SU-DHL-6 (cell line): ENCODE measurements at regions not wholly inside any gene's neighbourhood (a gene's known extent, or its start where the extent isn't known, plus 50 kb on each side); places are given as distances from the start of the nearest gene placed in this dataset.

Experiments used
- H2AFZ ChIP-seq: fragments of 200-600 bp; sonication (generic); 2 replicates; pipeline ENCODE4 v1.6.1; 2014; ENCODE audit warnings: low read depth, mild to moderate bottlenecking, moderate library complexity, mixed read lengths, antibody characterized with exemption, low read length; ENCODE audit not compliant: severe bottlenecking
- H3F3A ChIP-seq: fragments of 200-600 bp; shearing (Covaris generic); 2 replicates; pipeline ENCODE4 v1.6.0; 2016; ENCODE audit warnings: antibody characterized with exemption, mild to moderate bottlenecking; ENCODE audit not compliant: insufficient read depth
- H3K27ac ChIP-seq: fragments of 200-600 bp; sonication (generic); 2 replicates; pipeline ENCODE4 v1.5.1; 2016; ENCODE audit warnings: low read depth, mild to moderate bottlenecking, low read length, moderate library complexity, mixed read lengths
- H3K27me3 ChIP-seq: fragments of 200-600 bp; sonication (generic), shearing (Covaris generic); 2 replicates; pipeline ENCODE4 v1.6.0; 2014; ENCODE audit warnings: mild to moderate bottlenecking, low read length
- H3K36me3 ChIP-seq: fragments of 200-600 bp; sonication (generic); 2 replicates; pipeline ENCODE4 v1.6.1; 2014; ENCODE audit warnings: mild to moderate bottlenecking, low read length, mixed read lengths
- H3K4me2 ChIP-seq: fragments of 300-600, 200-600 bp; shearing (Covaris generic), sonication (generic); 2 replicates; pipeline ENCODE4 v1.6.0; 2014; ENCODE audit warnings: low read length, low read depth, mild to moderate bottlenecking; ENCODE audit not compliant: poor library complexity, severe bottlenecking
- H3K4me3 ChIP-seq: fragments of 200-600 bp; sonication (generic); 2 replicates; pipeline ENCODE4 v1.5.1; 2014; ENCODE audit warnings: antibody characterized with exemption, low read length, mild to moderate bottlenecking, mixed read lengths; ENCODE audit not compliant: insufficient read depth, poor library complexity, severe bottlenecking
- H3K79me2 ChIP-seq: fragments of 200-600 bp; sonication (generic); 2 replicates; pipeline ENCODE4 v1.6.1; 2014; ENCODE audit warnings: mild to moderate bottlenecking, low read length, moderate library complexity; ENCODE audit not compliant: insufficient read depth
- H3K9ac ChIP-seq: fragments of 200-600 bp; sonication (generic); 2 replicates; pipeline ENCODE4 v1.7.0; 2014; ENCODE audit warnings: mild to moderate bottlenecking, low read length
- H3K9me2 ChIP-seq: fragments of 200-600 bp; sonication (generic); replicated peaks from 2 replicates; pipeline ENCODE4 v1.6.1; 2014; ENCODE audit warnings: low read length; ENCODE audit not compliant: insufficient read depth
- H3K9me3 ChIP-seq: fragments of 200-600 bp; sonication (generic); 2 replicates; pipeline ENCODE4 v1.6.1; 2014; ENCODE audit warnings: low read length, mixed read lengths; ENCODE audit not compliant: insufficient read depth
- H4K20me1 ChIP-seq: fragments of 200-600 bp; sonication (generic); 2 replicates; pipeline ENCODE4 v1.6.1; 2014; ENCODE audit warnings: low read depth, mild to moderate bottlenecking, antibody characterized with exemption, low read length, moderate library complexity, mixed read lengths
- EZH2phosphoT487 ChIP-seq: fragments of 200-600 bp; sonication (generic), shearing (Covaris generic); conservative IDR thresholded peaks from 2 replicates; pipeline ENCODE4 v1.6.1; 2018; ENCODE audit warnings: mild to moderate bottlenecking, antibody characterized with exemption, low read length, moderate library complexity, mixed read lengths
- TF ChIP-seq, protein P1 (sequence below): fragments of 200-600 bp; sonication (generic); IDR thresholded peaks from one replicate; pipeline ENCODE4 v1.5.1; 2017; ENCODE audit warnings: antibody characterized with exemption, mild to moderate bottlenecking, low read length, moderate library complexity; ENCODE audit not compliant: insufficient read depth, poor library complexity, severe bottlenecking

DNA sequence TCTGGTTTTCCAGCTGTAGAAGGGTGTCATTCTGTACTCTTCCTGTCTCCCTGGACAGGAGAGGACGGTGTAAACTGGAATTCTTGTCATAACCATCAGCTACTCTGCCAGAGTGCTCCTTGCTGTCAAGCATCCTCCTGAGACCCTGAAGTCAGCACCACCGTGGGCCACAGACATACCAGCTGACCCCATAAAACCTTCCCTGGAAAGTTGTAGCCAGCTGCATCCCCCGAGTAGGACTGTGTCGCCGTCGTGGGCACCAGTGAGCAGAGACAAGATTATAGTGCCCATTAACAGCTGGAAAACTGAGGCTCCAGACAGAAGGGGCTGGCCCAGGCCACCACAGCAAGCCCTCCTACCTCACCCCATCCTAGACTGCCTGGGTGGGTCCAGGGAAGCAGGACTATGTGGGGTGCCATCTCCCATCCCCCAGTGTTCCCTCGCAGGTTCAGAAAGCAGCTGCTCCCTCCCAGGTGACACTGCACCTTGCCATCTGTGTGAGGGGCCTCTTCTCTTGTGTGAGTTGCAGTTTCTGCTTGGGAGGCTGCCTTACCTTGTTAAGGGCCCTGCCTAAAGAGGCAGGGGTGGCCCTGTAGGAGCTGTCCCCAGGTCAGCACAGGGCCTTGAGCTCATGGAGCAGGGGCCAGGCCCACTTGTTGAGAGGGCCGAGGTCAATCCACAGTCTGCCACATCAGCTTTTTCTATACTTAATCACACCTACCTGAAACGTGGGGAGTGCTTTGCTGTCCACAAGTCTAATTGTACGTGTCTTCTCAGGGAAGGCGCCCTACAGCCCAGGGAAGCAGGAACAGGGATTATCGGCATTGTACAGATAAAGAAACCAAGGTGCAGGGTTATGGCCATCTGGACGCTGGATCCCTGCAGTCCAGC is 191.9 kb upstream of the LINGO1 start:
- H4K20me1 ChIP-seq, result no peaks in the 10 kb centered on the region
- H3K4me2 ChIP-seq, result no peak overlapping the region
- H2AFZ ChIP-seq, result no peak overlapping the region
- no peak overlapping the region for H3K4me3 ChIP-seq
- H3K9ac ChIP-seq, result no peak overlapping the region
- no peaks in the 10 kb centered on the region for H3F3A ChIP-seq
- H3K79me2 ChIP-seq, result no peaks in the 10 kb centered on the region
- no peaks in the 10 kb centered on the region for H3K27me3 ChIP-seq
- H3K9me2 ChIP-seq, result no peaks in the 10 kb centered on the region
- TF ChIP-seq, protein P1, sequence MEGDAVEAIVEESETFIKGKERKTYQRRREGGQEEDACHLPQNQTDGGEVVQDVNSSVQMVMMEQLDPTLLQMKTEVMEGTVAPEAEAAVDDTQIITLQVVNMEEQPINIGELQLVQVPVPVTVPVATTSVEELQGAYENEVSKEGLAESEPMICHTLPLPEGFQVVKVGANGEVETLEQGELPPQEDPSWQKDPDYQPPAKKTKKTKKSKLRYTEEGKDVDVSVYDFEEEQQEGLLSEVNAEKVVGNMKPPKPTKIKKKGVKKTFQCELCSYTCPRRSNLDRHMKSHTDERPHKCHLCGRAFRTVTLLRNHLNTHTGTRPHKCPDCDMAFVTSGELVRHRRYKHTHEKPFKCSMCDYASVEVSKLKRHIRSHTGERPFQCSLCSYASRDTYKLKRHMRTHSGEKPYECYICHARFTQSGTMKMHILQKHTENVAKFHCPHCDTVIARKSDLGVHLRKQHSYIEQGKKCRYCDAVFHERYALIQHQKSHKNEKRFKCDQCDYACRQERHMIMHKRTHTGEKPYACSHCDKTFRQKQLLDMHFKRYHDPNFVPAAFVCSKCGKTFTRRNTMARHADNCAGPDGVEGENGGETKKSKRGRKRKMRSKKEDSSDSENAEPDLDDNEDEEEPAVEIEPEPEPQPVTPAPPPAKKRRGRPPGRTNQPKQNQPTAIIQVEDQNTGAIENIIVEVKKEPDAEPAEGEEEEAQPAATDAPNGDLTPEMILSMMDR, result no peak
- TF ChIP-seq EZH2phosphoT487, result no peak
- H3K9me3 ChIP-seq, result no peaks in the 10 kb centered on the region
- H3K27ac ChIP-seq, result no peak overlapping the region
- no peaks in the 10 kb centered on the region for H3K36me3 ChIP-seq

DNA sequence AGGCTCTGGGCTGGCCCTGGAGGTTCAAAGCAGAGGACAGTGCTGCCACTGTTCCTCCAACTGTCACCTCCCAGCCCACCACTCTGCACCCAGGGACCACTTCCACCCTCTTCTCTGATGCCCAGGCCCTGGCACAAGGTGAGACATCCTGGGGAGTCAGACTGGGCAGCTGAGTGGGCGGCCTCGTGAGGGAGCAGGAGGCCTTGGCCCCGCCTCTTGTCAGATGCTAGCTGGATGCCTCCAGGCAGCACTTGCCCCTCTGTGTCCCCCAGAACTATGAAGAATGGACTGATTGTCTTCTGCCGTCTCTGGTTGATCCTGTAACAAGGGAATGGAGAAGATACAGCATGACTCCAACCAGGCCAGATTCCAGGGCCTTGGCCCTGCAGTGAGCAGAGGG is 191.0 kb upstream of the LINGO1 start:
- no peaks in the 10 kb centered on the region for H3K27me3 ChIP-seq
- no peaks in the 10 kb centered on the region for H3K9me2 ChIP-seq
- H3K79me2 ChIP-seq, result no peaks in the 10 kb centered on the region
- H3K4me2 ChIP-seq, result no peak overlapping the region
- H3F3A ChIP-seq, result no peaks in the 10 kb centered on the region
- TF ChIP-seq EZH2phosphoT487, result no peak
- TF ChIP-seq, protein P1, result no peak
- no peak overlapping the region for H2AFZ ChIP-seq
- no peaks in the 10 kb centered on the region for H3K36me3 ChIP-seq
- H3K4me3 ChIP-seq, result no peak overlapping the region
- no peaks in the 10 kb centered on the region for H3K9me3 ChIP-seq
- no peak overlapping the region for H3K9ac ChIP-seq
- no peaks in the 10 kb centered on the region for H4K20me1 ChIP-seq
- H3K27ac ChIP-seq, result no peak overlapping the region

DNA sequence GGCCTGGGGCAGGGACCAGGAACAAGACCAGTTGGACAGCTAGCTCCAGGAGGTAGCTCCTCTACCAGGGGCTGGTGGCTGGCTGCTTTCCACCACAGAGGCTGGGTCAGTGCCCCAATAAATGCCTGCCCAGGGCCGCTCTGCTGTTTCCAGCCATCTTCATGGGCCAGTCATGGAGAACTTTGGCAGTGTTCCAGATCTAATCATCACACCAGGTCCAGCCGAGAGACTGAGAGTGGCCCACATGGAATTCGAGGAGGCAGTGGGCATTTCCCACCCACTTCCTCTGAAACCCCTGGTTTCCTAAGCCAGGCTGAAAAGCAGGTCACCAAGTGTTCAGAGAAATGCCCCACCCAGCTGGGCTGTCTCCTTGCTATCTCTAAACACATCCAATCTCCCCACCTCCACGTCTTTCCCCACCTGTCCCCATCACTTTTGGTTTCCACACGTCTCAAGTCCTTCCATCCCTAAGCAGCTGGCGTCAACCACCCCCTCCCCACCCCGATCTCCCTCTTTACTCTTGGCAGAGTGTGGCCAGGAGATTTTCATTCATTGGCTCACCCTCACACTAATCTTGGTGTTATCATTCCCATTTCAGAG is 190.0 kb upstream of the LINGO1 start:
- H3K36me3 ChIP-seq, result no peaks in the 10 kb centered on the region
- no peaks in the 10 kb centered on the region for H3K9me2 ChIP-seq
- H4K20me1 ChIP-seq, result no peaks in the 10 kb centered on the region
- no peak overlapping the region for H2AFZ ChIP-seq
- no peak overlapping the region for H3K4me3 ChIP-seq
- H3K9me3 ChIP-seq, result no peaks in the 10 kb centered on the region
- H3K4me2 ChIP-seq, result no peak overlapping the region
- no peaks in the 10 kb centered on the region for H3F3A ChIP-seq
- H3K27ac ChIP-seq, result no peak overlapping the region
- TF ChIP-seq EZH2phosphoT487, result no peak
- TF ChIP-seq, protein P1, result no peak
- no peak overlapping the region for H3K9ac ChIP-seq
- H3K79me2 ChIP-seq, result no peaks in the 10 kb centered on the region
- H3K27me3 ChIP-seq, result no peaks in the 10 kb centered on the region
